SK-N-SH (cell line): ENCODE measurements at regions not wholly inside any gene's neighbourhood (a gene's known extent, or its start where the extent isn't known, plus 50 kb on each side); places are given as distances from the start of the nearest gene placed in this dataset.

Experiments
- CTCF ChIA-PET: fragments of 300-600, 350-600 bp; formaldehyde crosslinking; extraction: SDS; loops from one replicate; lab custom pipeline; 2021; lab: Yijun Ruan, JAX
- POLR2A ChIA-PET: fragments of 350-600 bp; sonication (Branson Sonifier 250); formaldehyde crosslinking; extraction: SDS; loops from one replicate; lab custom pipeline; 2020; ENCODE audit warnings: antibody characterized with exemption, inconsistent platforms; lab: Yijun Ruan, JAX
- DNase-seq: peaks from one replicate; pipeline ENCODE4 v3.0.0; 2012
- H2AFZ ChIP-seq: fragments of 200-600 bp; sonication (generic); 2 replicates; pipeline ENCODE4 v1.8.1; 2016; ENCODE audit warnings: antibody characterized with exemption, mild to moderate bottlenecking, low read depth
- H3F3A ChIP-seq: fragments of 200-600 bp; sonication (generic); replicated peaks from 2 replicates; pipeline ENCODE3; 2016; ENCODE audit warnings: antibody characterized with exemption, mild to moderate bottlenecking; ENCODE audit not compliant: insufficient read depth
- H3K27ac ChIP-seq, 2 experiments: fragments of 200-500 bp in 1 of 2; fragments of 200-600 bp in 1 of 2; sonication (Bioruptor generic) in 1 of 2; sonication (generic), shearing (Covaris generic) in 1 of 2; 2 replicates each; pipeline versions ENCODE4 v1.5.1 to v1.6.1; 2014 to 2016; ENCODE audit warnings: low read depth in 2 of 2, inconsistent platforms in 1 of 2, low read length in 1 of 2, mild to moderate bottlenecking in 1 of 2, mixed read lengths in 1 of 2
- H3K27me3 ChIP-seq: fragments of 200-600 bp; sonication (generic), shearing (Covaris generic); 2 replicates; pipeline ENCODE4 v1.6.1; 2016; ENCODE audit warnings: mixed run types; ENCODE audit not compliant: insufficient read depth
- H3K36me3 ChIP-seq, 2 experiments: fragments of 200-500 bp in 1 of 2; fragments of 200-600 bp in 1 of 2; sonication (Bioruptor generic) in 1 of 2; sonication (generic) in 1 of 2; replicated peaks in 1 of 2; 2 replicates each; pipeline versions ENCODE3 to v1.5.1; 2014 to 2016; ENCODE audit warnings: low read length in 1 of 2, mild to moderate bottlenecking in 1 of 2; ENCODE audit not compliant: insufficient read depth in 2 of 2, control insufficient read depth in 1 of 2
- H3K4me1 ChIP-seq, 2 experiments: fragments of 200-500 bp in 1 of 2; fragments of 200-600 bp in 1 of 2; sonication (Bioruptor generic) in 1 of 2; sonication (generic), shearing (Covaris generic) in 1 of 2; 2 replicates each; pipeline versions ENCODE4 v1.5.1 to v1.6.1; 2014 to 2016; ENCODE audit warnings: low read depth in 1 of 2, low read length in 1 of 2, mixed run types in 1 of 2; ENCODE audit not compliant: insufficient read depth in 2 of 2, control insufficient read depth in 1 of 2
- H3K4me2 ChIP-seq: fragments of 200-600 bp; sonication (generic), shearing (Covaris generic); 2 replicates; pipeline ENCODE4 v1.6.1; 2017; ENCODE audit warnings: mixed run types
- H3K4me3 ChIP-seq, 2 experiments: fragments of 200-500 bp in 1 of 2; fragments of 200-600 bp in 1 of 2; sonication (Bioruptor generic) in 1 of 2; sonication (generic), shearing (Covaris generic) in 1 of 2; 2 replicates each; pipeline versions ENCODE4 v1.5.1 to v1.8.1; 2014 to 2016; ENCODE audit warnings: low read depth in 2 of 2, inconsistent platforms in 1 of 2, low read length in 1 of 2, mild to moderate bottlenecking in 1 of 2, mixed read lengths in 1 of 2, moderate library complexity in 1 of 2
- H3K79me2 ChIP-seq: fragments of 200-600 bp; sonication (generic); 2 replicates; pipeline ENCODE4 v1.8.1; 2017; ENCODE audit warnings: mild to moderate bottlenecking; ENCODE audit not compliant: insufficient read depth
- H3K9ac ChIP-seq: fragments of 200-600 bp; sonication (generic); 2 replicates; pipeline ENCODE4 v1.6.1; 2017; ENCODE audit warnings: mixed run types
- H3K9me2 ChIP-seq: fragments of 200-600 bp; sonication (generic); 2 replicates; pipeline ENCODE4 v1.6.1; 2017; ENCODE audit warnings: mixed run types
- H3K9me3 ChIP-seq: fragments of 200-600 bp; sonication (generic); 2 replicates; pipeline ENCODE4 v1.6.1; 2017; ENCODE audit warnings: mixed run types, mild to moderate bottlenecking, moderate library complexity
- H4K20me1 ChIP-seq: fragments of 200-600 bp; sonication (generic); 2 replicates; pipeline ENCODE4 v1.6.1; 2017; ENCODE audit warnings: mild to moderate bottlenecking, mixed run types; ENCODE audit not compliant: insufficient read depth
- EZH2phosphoT487 ChIP-seq: fragments of 200-600 bp; sonication (generic); IDR thresholded peaks from 2 replicates; pipeline ENCODE4 v1.6.1; 2017; ENCODE audit warnings: low read depth, mixed run types, mild to moderate bottlenecking, antibody characterized with exemption, moderate library complexity, borderline replicate concordance
- GATA2 ChIP-seq: sonication (generic); formaldehyde crosslinking; IDR thresholded peaks from 2 replicates; pipeline ENCODE4 v1.5.0; 2020; ENCODE audit warnings: mild to moderate bottlenecking, missing genetic modification reagents
- MAX ChIP-seq: IDR thresholded peaks from 2 replicates; pipeline ENCODE4 v1.4.0; 2012; ENCODE audit warnings: low read depth
- RAD21 ChIP-seq: IDR thresholded peaks from 2 replicates; pipeline ENCODE4 v1.6.1; 2012; ENCODE audit warnings: mild to moderate bottlenecking, low read length
- RFX5 ChIP-seq: IDR thresholded peaks from 2 replicates; pipeline ENCODE4 v1.6.1; 2012; ENCODE audit warnings: mild to moderate bottlenecking, improper control_type of control experiment, low read length
- SIN3A ChIP-seq: IDR thresholded peaks from 2 replicates; pipeline ENCODE4 v1.6.1; 2012; ENCODE audit warnings: low read depth, mild to moderate bottlenecking, low read length, moderate library complexity, borderline replicate concordance
- TEAD4 ChIP-seq: IDR thresholded peaks from 2 replicates; pipeline ENCODE4 v1.4.0; 2012; ENCODE audit warnings: mild to moderate bottlenecking, borderline replicate concordance; ENCODE audit not compliant: insufficient read depth
- WGBS: methylation state at CpG from one replicate; pipeline ENCODE4 v1.1.6; 2017; ENCODE audit warnings: low lambda C conversion rate; 5-methylcytosine and 5-hydroxymethylcytosine counted together
- TF ChIP-seq, protein P1 (sequence below): IDR thresholded peaks from 2 replicates; pipeline ENCODE4 v1.4.0; 2012; ENCODE audit warnings: low read depth, borderline replicate concordance

- H3K4me3 ChIP-seq = no peak overlapping the region
- H4K20me1 ChIP-seq = no peaks in the 10 kb centered on the region
- H2AFZ ChIP-seq = no peak overlapping the region
- no peaks in the 10 kb centered on the region for H3K4me1 ChIP-seq
- no peaks in the 10 kb centered on the region for H3F3A ChIP-seq
- no peak overlapping the region for H3K4me2 ChIP-seq
- H3K9me2 ChIP-seq = no peaks in the 10 kb centered on the region
- peaks cover 49% of the 10 kb centered on the region for H3K27me3 ChIP-seq
- H3K9me3 ChIP-seq = no peaks in the 10 kb centered on the region
- no peak overlapping the region for H3K9ac ChIP-seq
- no peaks in the 10 kb centered on the region for H3K36me3 ChIP-seq
- 8% methylated on average over 4 of the region's 4 CpGs for WGBS
- no peak overlapping the region for H3K27ac ChIP-seq
- CTCF ChIA-PET = interaction anchor here (1.2 kb wide), 1 partner anchor 133 kb away, joined by 3 read pairs; no protein-coding TSS in a partner anchor
- TF ChIP-seq SIN3A (no peak), RFX5 (no peak), TEAD4 (no peak), MAX (no peak), EZH2phosphoT487 (no peak), GATA2 (CRISPR knock-in tag) (no peak)
- TF ChIP-seq, protein P1, sequence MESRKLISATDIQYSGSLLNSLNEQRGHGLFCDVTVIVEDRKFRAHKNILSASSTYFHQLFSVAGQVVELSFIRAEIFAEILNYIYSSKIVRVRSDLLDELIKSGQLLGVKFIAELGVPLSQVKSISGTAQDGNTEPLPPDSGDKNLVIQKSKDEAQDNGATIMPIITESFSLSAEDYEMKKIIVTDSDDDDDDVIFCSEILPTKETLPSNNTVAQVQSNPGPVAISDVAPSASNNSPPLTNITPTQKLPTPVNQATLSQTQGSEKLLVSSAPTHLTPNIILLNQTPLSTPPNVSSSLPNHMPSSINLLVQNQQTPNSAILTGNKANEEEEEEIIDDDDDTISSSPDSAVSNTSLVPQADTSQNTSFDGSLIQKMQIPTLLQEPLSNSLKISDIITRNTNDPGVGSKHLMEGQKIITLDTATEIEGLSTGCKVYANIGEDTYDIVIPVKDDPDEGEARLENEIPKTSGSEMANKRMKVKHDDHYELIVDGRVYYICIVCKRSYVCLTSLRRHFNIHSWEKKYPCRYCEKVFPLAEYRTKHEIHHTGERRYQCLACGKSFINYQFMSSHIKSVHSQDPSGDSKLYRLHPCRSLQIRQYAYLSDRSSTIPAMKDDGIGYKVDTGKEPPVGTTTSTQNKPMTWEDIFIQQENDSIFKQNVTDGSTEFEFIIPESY = no peak
- no peaks in the 10 kb centered on the region for H3K79me2 ChIP-seq
- no peak for DNase-seq
- POLR2A ChIA-PET = no interaction called here
Observed at GRCh38 chr21:32861866-32862265, 90.3 kb upstream of the PAXBP1 start.

- CTCF ChIA-PET = interaction anchor here (1.1 kb wide), 1 partner anchor 73 kb away, joined by 4 read pairs; no protein-coding TSS in a partner anchor
- H3K27me3 ChIP-seq = peaks cover 74% of the 10 kb centered on the region
- no peak for DNase-seq
- H3K36me3 ChIP-seq = no peaks in the 10 kb centered on the region
- POLR2A ChIA-PET = no interaction called here
- H3K9me3 ChIP-seq = no peaks in the 10 kb centered on the region
- H3K9ac ChIP-seq = no peak overlapping the region
- H3F3A ChIP-seq = no peaks in the 10 kb centered on the region
- H2AFZ ChIP-seq = no peak overlapping the region
- no peaks in the 10 kb centered on the region for H3K4me1 ChIP-seq
- no peak overlapping the region for H3K4me2 ChIP-seq
- no peak overlapping the region for H3K27ac ChIP-seq
- TF ChIP-seq RAD21 = no peak
- TF ChIP-seq, all 33 proteins: peak for 0
- Histone ChIP-seq H3K4me3 (no peak overlapping the region), H3K79me2 (no peaks in the 10 kb centered on the region), H3K9me2 (no peaks in the 10 kb centered on the region), H4K20me1 (no peaks in the 10 kb centered on the region)
- 4% methylated on average over 4 of the region's 4 CpGs for WGBS
Observed at GRCh38 chr21:32867597-32867996, 96.0 kb upstream of the PAXBP1 start.
